HG03442 (cell line): ENCODE measurements at regions not wholly inside any gene's neighbourhood (a gene's known extent, or its start where the extent isn't known, plus 50 kb on each side); places are given as distances from the start of the nearest gene placed in this dataset.

Experiments used
- ATAC-seq: cut with Tn5 transposase; IDR thresholded peaks from one replicate; pipeline ENCODE4 v1.9.1; 2021; ENCODE audit warnings: mild to moderate bottlenecking, moderate library complexity; ENCODE audit not compliant: unreplicated experiment

DNA sequence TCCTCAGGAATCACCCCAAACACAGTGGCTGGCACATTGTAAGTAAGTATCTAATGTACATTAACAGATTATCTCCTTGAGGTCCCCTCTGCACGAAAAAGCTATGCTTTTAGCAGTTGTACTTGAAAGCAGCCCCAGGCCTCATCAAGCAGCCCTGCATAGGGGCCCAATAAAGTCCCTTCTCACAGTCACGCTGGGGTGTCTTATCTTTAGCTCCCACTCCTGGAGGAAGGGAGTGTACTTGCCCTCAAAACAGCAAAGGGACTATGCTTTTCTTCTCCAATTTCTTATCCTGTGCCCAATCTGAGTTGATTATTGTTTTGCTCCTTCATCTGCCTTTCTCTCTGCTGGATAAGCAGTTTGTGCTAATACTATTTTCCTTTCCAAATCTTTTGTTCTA is 168.8 kb upstream of the PLXNA2 start:
- ATAC-seq, result no peak

DNA sequence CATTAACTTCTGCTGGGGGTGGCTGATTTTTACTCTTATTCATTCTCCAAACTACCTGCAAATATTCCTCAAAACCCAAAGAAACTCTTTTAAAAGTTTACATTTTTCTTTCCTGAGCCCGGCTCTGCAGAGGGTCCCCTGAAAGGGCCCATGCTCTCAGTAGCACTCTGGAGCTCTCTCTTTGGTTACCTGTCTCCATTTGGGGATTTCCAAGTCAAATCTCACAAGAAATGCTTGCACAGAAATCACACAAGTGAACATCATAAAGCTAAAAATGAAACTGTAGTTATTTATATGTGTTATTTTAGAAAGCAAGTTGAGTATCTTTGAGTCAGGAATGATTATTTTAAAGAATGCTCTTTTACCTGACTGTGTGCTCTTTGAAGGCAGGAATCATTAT is 174.5 kb upstream of the PLXNA2 start:
- ATAC-seq, result no peak

DNA sequence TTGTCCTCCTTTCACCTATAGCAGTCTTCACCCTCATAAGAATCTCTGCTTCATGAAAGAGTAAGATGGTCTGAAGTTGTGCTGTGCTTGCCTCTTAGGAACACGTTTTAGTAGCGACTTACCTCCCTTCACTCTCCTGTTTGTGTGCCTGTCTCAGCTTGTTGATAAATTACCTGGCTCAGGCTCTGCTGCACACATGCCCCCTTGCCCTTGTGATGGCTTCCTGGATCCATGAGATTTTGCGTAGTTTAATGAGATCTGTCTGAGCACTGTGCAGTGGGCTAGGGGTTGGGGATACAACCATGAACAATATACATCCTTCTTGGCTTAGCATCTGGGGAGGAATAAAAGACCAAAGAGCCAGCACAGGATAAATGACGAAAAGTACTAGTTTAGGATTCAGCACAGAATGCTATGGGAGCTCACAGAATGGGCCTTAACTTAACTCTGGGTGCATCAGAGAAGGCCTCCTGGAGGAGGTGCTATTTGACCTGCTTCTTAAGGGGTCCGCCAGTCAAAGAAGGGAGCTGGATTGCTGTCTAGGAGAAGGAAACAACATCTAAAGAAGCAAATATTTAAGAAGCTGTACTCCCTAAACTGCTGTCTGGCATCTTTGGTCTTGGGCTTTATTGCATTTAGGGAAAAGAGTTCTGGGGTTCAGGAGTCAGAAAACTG is 175.7 kb upstream of the PLXNA2 start:
- no peak for ATAC-seq

DNA sequence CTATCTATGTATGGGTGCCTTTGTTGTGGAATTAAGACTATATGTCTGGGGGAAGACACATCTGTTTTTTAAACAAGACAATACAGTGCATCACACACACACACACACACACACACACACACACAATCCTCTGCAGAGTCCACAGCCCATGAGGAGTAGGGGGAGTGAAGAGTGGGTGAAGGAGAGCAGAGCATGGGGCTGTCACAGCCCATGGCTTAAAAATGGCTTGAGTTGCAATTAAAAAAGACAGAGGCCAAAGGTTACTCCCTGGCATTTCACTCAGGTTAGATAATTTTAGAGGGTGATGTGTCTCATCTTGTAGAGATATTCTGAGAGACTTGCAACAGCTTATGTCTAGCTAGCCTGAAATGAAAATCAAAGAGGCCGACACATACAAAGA is 176.5 kb upstream of the PLXNA2 start:
- ATAC-seq, result no peak

DNA sequence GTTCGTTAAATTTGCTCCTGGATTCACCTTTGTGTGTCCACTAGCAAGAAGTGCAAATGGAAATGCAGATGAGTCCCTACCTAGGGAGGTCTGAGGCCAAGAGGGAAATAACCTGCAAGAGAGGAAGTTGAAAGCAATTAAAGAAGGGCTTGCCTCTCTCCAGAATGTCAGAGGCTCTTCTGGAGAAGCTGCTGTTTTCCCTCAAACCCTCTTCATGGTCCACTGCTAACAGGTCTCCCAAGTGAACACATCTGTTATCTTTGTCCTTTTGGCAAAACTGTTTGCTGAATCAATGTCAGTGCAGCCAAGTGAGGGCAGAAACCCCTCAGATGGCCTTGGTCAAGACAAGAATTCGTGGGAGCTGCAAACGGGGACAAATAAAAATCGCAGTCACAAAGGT is 177.3 kb upstream of the PLXNA2 start:
- no peak for ATAC-seq

DNA sequence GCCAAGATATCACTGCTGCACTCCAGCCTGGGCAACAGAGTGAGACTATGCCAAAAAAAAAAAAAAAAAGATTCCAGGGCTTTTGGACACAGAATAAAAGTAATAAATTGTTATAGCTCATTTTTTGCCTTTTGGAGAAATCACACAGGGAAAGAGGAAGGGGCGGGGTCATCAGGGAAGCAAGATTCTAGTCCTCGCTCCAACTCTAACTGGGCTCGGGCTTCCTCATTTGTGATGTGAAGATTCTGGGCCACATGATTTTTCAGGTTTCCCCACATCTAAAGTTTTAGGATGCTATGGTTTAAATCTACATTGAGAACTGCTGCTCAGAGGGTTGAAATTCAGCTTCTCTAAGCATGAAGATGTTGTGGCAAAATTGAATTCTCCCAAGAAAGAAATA is 179.3 kb upstream of the PLXNA2 start:
- ATAC-seq, result no peak

DNA sequence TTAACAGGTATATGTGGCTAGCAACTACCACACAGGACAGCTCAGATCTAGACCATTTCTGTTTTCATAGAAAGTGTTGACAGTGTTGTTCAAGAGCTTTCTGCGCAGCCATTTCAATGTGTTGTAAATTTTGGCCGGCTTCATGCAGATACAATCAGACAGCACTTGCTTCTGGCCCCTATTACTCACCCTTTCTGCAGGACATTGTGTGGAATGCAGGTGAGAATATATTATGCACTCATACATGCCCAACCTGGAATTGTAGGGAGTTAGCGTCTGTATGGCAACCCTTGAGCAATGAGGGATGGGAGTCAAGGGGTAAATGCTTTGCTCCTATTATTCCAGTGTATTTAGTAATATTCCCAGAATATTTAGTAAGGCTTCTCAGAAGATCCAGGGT is 180.9 kb upstream of the PLXNA2 start:
- no peak for ATAC-seq

DNA sequence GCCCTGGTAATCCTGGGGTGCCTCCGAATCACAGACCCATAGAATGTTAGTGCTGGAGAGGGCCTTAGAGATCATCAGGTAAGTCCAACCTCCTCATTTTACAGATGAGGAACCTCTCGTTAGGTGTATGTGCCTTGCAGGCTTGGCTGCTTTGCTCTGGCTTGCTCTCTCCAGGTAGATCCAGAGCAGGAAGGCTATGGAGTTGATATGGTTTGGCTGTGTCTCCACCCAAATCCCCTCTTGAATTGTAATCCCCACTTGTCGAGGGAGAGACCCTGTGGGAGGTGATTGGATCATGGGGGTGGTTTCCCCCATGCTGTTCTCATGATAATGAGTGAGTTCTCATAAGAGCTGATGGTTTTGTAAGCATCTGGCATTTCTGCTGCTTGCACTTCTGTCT is 186.0 kb upstream of the PLXNA2 start:
- no peak for ATAC-seq

DNA sequence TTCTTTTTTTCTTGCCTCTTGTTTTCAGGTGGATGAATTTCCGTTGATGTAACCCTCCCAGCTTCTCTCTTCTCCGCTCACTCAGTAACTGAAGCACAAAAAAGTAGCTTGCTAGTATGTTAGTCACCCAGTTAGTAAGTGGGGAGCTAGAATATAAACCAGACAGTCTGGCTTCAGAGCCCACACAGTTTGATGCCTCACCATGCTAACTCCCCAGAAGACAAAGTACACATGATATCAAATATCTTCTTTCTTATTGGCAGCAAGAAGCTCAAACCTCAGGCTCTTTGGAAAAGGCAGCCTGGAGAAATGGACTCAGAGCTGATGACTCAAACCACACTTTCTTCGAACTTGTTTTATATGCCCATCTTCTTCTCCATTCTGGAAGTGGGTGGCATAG is 187.5 kb upstream of the PLXNA2 start:
- ATAC-seq, result no peak

DNA sequence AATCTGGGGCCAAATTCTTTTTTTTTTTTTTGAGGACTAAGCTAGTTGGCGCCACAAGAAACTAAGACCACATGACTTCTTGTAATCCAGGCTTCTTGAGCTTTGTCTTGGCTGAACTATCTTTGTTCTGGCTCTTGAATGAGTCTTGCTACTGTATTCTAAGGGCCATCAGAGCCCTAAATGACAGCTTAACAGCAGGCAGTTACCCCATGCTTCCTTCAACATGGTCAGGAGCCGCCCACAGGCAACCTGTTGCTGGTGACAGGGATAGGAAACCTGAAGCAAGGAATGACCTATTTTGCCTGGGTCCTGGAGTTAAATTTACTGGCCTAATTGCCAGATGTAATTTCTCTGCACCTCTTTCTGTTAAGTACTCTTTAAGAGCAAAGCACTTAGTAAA is 188.2 kb upstream of the PLXNA2 start:
- no peak for ATAC-seq

DNA sequence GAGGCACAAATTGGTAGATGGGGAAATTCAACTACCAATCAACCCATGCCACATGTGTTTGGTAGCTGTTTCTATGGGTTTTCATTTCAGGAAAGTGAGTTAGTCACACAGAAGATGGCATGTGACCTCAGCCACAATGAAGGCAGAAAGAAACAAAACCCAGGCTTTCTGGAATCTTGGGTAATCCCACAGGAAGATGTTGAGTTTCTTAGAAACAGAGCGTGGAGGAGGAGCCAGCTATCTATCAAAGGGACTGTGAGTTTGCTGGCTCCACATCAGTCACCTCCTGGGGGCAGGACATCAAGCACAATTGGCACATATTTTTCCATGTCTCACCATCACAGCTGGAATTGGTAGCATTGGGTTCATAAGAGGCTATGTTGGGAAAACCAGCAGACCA is 188.9 kb upstream of the PLXNA2 start:
- ATAC-seq, result no peak

DNA sequence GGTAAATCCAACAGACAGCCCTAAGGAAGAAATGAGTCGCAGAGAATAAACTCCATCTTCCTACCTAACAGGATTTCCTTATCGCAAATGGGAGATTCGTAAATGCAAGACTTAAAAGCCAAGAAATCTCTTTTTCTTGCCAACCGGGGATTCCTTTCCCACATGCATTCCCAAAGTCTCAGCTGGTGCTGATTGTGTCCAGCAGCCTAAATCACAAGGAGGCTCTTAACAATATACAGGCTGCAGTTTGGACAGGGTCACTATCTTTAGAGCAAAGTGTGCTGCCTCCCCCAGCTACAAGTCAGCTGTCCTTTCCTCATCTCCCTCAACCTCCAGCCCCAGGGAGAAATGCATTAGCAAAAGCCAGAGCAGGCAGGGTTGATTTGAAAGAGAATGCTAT is 189.8 kb upstream of the PLXNA2 start:
- ATAC-seq, result no peak

DNA sequence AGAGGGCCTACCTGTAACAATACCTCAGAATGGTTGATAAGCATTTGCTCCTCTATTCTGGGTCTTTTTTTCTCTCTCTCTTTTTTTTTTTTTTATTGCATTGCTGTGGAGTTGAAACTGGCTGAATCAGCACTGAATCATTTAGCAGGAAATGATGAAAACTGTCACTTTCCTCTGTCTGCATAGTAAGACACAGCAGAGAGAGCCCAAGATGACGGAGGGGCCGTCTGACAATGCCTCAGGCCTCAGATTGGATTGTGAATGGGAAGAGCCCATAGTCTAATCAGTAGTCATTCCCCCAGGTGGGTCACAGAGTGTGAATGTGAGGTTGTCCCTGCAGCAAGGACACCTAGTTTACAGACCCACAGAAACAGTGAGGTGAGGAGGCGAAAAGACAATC is 193.2 kb upstream of the PLXNA2 start:
- no peak for ATAC-seq

DNA sequence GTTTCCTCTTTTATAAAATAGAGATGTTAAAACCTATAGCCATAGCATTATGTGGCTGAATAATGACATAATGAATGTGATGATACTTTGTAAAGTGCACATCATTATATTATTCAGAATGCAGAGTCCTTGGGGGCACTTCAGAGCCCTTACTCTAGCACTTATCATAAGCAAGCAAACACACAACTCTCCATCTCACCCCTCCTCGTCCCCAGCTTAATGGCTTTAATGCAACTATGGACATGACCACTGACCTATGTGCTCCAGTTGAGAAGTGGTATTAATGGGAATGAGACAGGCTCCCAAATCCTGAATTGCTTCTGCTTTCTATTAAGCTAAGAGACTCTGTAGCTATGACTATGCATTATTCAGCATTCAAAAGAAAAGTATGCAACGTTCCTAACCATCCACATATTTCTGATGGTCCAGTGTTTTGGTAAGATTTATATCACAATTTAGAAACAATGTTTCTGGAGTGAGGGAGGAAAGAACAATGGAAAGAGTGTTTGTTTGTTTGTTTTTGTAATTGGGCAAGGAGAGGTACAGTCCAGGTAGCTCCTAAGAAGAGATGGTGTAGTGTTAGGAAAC is 194.0 kb upstream of the PLXNA2 start:
- ATAC-seq, result no peak

DNA sequence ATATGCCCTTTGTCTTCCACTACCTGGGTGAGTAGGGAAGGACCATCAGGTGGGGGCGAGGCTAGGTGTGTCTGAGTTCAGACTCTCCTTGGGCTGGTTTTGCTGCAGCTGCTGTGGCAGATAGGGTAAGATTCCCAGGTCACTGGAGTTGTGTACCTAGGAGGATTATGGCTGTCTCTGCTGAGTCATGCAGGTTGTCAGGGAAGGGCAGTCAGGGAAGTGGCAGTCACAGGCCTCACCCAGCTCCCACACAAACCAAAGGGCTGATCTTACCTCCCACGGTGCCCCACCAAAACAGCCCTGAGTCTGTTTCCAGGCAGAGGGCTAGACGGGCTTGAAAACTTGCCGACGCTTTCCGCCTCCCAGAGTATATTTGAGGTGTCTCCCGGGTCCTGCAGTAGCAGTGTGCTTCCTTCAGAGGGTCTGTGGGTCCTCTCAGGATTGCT is 201.6 kb upstream of the PLXNA2 start:
- no peak for ATAC-seq

DNA sequence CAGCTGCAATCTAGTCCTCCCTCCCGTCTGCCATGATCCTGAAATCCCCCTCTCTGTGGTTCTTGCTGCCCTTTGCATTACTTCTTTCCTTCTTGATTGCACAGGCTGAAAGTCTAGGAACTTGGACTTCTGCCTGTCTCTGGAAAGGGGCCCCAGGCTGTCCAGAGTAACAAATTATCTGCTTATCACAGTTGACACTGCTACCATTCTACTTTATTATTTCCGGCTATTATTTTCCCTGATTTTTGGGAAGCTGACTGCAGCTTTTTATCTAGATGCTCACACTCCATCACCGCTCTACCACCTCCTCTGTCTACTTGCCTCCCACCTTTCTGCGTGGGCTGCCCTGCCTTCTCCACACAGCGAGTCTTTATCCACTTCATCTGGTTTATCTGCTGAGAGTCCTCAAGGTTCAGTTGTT is 202.1 kb upstream of the PLXNA2 start:
- ATAC-seq, result no peak

DNA sequence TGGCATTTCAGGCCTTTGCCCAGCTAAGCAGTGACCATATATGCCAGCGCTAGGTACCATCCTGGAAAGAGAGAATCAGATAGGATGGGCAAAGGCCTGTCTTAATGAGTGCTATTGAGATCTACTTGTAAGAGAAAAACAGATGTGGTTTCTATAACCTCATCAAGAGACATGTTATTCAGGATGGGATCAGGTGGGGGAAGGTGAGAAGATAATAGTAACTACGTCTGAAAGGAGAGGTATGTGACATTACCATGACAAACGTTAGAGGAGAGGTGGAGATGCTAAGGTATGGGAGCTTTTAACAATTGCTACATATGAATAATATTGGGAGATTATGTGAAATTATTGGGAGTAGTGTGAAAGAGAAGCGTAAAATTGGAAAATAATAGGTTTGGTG is 204.2 kb upstream of the PLXNA2 start:
- no peak for ATAC-seq

DNA sequence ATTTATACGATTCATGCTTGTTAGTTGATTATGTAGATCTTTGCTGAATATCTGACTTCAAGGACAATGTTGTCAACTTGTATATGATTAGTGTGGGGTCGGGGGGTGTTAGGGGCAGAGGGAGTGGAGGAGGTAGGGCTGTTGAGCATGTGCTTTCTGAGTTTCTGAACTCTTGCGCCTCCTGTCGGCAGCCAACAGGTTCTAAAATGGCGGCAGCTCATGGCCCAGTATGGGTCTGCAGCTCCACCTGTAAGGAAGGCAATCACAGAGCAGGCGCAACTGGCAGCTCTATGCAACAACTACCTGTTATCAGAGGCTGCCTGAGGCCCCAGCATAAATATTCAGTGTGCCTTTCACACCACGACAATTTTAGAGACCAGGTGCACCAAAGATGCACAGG is 205.8 kb upstream of the PLXNA2 start:
- no peak for ATAC-seq

DNA sequence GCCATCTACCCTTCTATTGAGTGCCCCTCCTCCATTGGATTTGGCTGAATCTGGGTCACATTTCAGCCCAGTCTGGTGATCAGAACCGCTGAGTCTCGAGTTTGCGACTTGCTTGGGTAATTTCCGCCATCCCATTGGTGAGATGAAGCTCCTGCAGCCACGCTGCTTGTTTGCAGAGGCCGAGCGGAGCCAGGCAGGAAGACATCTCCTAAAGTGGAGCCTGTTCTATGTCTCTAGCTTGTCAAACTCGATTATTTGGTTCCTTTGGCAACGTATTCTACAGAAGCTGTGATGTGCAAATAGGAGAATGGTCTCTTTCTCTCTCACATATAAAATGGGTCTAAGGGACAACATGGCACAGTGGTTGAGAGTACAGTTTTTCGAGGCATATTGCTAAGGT is 206.8 kb upstream of the PLXNA2 start:
- no peak for ATAC-seq

DNA sequence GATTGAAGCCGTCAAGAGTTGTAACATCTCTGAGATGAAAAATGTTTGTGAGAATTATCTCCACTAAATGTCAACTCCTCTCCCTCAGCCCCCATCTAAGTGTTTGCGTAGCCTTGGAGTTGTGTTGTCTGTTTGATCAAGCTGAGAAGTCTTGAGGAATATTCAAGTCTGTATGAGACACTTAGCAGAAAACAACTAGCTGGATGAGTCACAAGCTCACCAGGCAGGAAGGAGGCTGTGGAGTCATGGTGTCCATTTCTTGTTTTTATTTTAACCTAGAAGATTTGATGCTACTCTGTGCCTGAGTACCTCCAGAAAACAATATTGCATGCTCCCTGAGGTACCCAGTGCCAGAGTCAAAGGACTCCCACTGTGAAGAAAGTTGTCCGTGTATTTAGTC is 211.6 kb upstream of the PLXNA2 start:
- no peak for ATAC-seq

DNA sequence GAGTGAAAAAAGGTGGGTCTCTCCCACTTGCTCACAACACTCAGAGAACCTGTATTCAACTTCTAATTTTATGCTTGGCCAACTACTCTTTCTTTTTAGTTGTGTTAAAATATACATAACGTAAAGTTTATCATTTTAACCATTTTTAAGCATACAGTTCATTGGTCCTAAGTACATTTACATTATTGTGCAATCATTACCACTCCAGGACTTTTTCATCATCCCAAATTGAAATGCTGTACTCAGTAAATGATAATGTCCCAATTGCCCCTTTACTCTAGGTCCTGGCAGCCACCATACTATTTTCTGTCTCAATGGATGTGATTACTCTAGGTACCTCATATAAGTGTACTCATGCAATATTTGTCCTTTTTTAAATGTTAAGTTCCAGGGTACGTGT is 212.3 kb upstream of the PLXNA2 start:
- no peak for ATAC-seq

DNA sequence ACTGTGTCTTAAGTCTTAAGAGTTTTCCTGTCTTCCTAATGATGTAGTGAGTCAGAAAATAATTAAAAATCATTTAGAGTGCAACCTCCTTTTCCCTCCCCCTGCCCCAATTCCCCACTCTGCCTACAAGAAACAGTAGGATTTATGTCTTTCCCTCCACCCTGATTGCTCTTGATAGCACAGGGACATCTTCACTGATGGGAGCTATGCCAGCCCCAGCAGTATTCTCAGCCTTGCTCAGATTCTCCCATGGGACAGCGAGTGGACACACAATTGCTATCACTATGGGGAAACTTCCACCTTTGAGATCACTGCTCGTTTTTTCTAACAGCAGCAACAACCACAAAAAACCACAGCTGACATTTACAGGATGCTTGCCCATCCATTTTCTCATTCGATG is 216.6 kb upstream of the PLXNA2 start:
- no peak for ATAC-seq

DNA sequence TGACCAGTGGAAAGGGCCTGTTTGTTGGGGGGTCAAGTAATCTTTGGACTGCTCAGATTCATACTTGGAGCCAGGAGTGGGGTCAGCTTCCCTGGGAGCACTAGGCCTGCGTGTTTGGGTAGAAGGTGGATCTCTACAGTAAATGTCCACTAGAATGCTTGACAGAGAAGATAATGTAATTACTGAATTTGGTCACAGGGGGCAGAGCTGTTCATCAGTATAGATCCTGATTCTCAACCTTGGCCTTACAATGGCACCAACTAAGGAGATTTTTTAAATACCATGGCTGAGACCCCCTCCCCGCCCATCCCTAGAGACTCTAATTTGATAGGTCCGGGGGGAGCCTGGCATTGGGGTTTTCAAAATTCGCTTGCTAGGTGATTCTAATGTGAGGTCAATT is 217.5 kb upstream of the PLXNA2 start:
- no peak for ATAC-seq
